ENCODE measurements at regions not wholly inside any gene's neighbourhood (a gene's known extent, or its start where the extent isn't known, plus 50 kb on each side); places are given as distances from the start of the nearest gene placed in this dataset.
A peak's percentile ranks its signal among the peaks of the same experiment; 100 is the strongest.

- WGBS (ENCODE audit: insufficient coverage): no CpG with 5 or more reads among the region's 3 CpGs
- Histone ChIP-seq H3K9me3 (ENCODE audit: control insufficient read depth, insufficient read depth, low read length) (no peaks in the 10 kb centered on the region), H3K27me3 (ENCODE audit: control insufficient read depth, insufficient read depth, low read length) (no peaks in the 10 kb centered on the region), H3K36me3 (ENCODE audit: control insufficient read depth, insufficient read depth, low read length) (no peaks in the 10 kb centered on the region), H3K4me3 (ENCODE audit: low read depth, low read length) (no peak overlapping the region), H3K27ac (ENCODE audit: low read depth, low read length) (no peak overlapping the region), H3K4me1 (ENCODE audit: control insufficient read depth, insufficient read depth, low read length) (no peaks in the 10 kb centered on the region)
- DNase-seq (ENCODE audit: low read depth in 4 of 6, low spot score in 6 of 6): no peak
These were observed 86.4 kb upstream of the RIPOR2 start for GRCh38 chr6:25022140-25022553.

DNA sequence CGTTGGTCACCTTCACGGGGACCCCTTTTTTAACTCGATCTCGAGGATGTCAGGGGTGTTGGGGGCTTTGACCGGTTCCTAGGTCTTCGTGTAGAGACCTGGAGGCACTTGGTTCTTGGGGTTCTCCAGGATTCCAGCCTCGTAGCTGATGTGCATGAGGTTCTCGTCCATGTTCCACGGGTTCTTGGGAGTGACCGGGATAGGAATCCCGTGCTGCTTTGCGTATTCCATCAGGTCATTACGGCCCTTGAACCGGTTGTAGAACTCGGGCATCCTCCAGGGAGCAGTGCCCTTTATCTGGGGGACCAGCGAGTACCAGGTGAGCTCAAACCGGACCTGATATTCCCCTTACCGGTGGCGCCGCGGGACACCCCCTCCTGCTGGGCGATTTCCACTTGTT is 88.0 kb upstream of the RIPOR2 start:
- H3K4me3 ChIP-seq (ENCODE audit: low read depth, low read length): no peak overlapping the region
- no peak overlapping the region for H3K27ac ChIP-seq (ENCODE audit: low read depth, low read length)
- no peaks in the 10 kb centered on the region for H3K27me3 ChIP-seq (ENCODE audit: control insufficient read depth, insufficient read depth, low read length)
- no peaks in the 10 kb centered on the region for H3K36me3 ChIP-seq (ENCODE audit: control insufficient read depth, insufficient read depth, low read length)
- 98% methylated on average over 22 of the region's 22 CpGs for WGBS (ENCODE audit: insufficient coverage)
- DNase-seq (ENCODE audit: low read depth in 4 of 6, low spot score in 6 of 6): no peak
- H3K9me3 ChIP-seq (ENCODE audit: control insufficient read depth, insufficient read depth, low read length): no peaks in the 10 kb centered on the region
- H3K4me1 ChIP-seq (ENCODE audit: control insufficient read depth, insufficient read depth, low read length): no peaks in the 10 kb centered on the region

DNA sequence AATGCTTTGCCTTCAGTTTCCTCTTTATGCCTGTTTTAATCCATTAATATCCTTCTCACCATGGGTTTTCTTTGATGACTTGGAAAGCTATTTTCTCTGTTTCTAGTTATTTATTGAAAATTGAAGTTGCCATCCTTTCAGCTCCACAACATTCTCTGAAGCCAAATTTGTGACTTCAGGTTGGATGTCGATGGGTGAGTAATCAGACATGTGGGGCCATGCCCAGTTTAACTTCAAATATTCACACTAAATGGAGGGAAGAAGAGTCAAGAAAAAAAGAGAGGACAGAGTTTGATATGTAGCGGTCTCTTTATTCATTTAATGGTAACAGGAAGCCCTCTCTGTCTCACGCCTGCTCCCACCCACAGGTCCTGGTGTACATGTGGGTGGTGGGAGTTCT is 89.1 kb upstream of the RIPOR2 start:
- Histone ChIP-seq H3K36me3 (ENCODE audit: control insufficient read depth, insufficient read depth, low read length) (no peaks in the 10 kb centered on the region), H3K27me3 (ENCODE audit: control insufficient read depth, insufficient read depth, low read length) (no peaks in the 10 kb centered on the region), H3K27ac (ENCODE audit: low read depth, low read length) (no peak overlapping the region), H3K4me1 (ENCODE audit: control insufficient read depth, insufficient read depth, low read length) (no peaks in the 10 kb centered on the region), H3K9me3 (ENCODE audit: control insufficient read depth, insufficient read depth, low read length) (no peaks in the 10 kb centered on the region), H3K4me3 (ENCODE audit: low read depth, low read length) (no peak overlapping the region)
- no CpG with 5 or more reads among the region's 3 CpGs for WGBS (ENCODE audit: insufficient coverage)
- DNase-seq (ENCODE audit: low read depth in 4 of 6, low spot score in 6 of 6): no peak

GRCh38 chr6:25025248-25025918 is 89.6 kb upstream of the RIPOR2 start:
- H3K36me3 ChIP-seq (ENCODE audit: control insufficient read depth, insufficient read depth, low read length): no peaks in the 10 kb centered on the region
- no peak overlapping the region for H3K27ac ChIP-seq (ENCODE audit: low read depth, low read length)
- no CpG with 5 or more reads among the region's 4 CpGs for WGBS (ENCODE audit: insufficient coverage)
- H3K4me1 ChIP-seq (ENCODE audit: control insufficient read depth, insufficient read depth, low read length): no peaks in the 10 kb centered on the region
- H3K27me3 ChIP-seq (ENCODE audit: control insufficient read depth, insufficient read depth, low read length): no peaks in the 10 kb centered on the region
- H3K4me3 ChIP-seq (ENCODE audit: low read depth, low read length): no peak overlapping the region
- no peak for DNase-seq (ENCODE audit: low read depth in 4 of 6, low spot score in 6 of 6)
- no peaks in the 10 kb centered on the region for H3K9me3 ChIP-seq (ENCODE audit: control insufficient read depth, insufficient read depth, low read length)

DNA sequence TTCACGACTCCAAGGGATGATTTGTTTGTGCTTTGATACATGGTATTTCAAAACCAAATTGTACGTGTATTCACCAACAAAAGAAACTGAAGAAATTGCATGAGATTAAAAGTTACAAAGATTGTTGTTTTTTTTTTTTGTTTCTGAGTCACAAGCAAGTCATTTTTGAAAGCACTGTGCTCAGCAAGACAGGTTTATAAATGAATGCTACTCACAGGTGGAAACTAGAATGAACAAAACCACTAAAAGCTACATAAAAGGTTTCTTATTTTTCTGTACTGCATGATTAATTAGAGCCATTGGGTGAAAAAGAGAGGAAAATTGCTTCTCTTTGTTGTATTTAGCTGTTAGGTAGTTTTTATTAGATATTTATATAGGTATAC is 90.2 kb upstream of the RIPOR2 start:
- WGBS (ENCODE audit: insufficient coverage): 60% methylated on average over 1 of the region's 2 CpGs
- no peak for DNase-seq (ENCODE audit: low read depth in 4 of 6, low spot score in 6 of 6)
- no peaks in the 10 kb centered on the region for H3K4me1 ChIP-seq (ENCODE audit: control insufficient read depth, insufficient read depth, low read length)
- no peaks in the 10 kb centered on the region for H3K9me3 ChIP-seq (ENCODE audit: control insufficient read depth, insufficient read depth, low read length)
- no peaks in the 10 kb centered on the region for H3K27me3 ChIP-seq (ENCODE audit: control insufficient read depth, insufficient read depth, low read length)
- no peak overlapping the region for H3K27ac ChIP-seq (ENCODE audit: low read depth, low read length)
- no peaks in the 10 kb centered on the region for H3K36me3 ChIP-seq (ENCODE audit: control insufficient read depth, insufficient read depth, low read length)
- no peak overlapping the region for H3K4me3 ChIP-seq (ENCODE audit: low read depth, low read length)

GRCh38 chr6:25026723-25027122 is 91.0 kb upstream of the RIPOR2 start:
- H3K27me3 ChIP-seq (ENCODE audit: control insufficient read depth, insufficient read depth, low read length): no peaks in the 10 kb centered on the region
- no peak overlapping the region for H3K27ac ChIP-seq (ENCODE audit: low read depth, low read length)
- no peaks in the 10 kb centered on the region for H3K4me1 ChIP-seq (ENCODE audit: control insufficient read depth, insufficient read depth, low read length)
- no peak overlapping the region for H3K4me3 ChIP-seq (ENCODE audit: low read depth, low read length)
- H3K9me3 ChIP-seq (ENCODE audit: control insufficient read depth, insufficient read depth, low read length): no peaks in the 10 kb centered on the region
- WGBS (ENCODE audit: insufficient coverage): 57% methylated on average over 1 of the region's 2 CpGs
- no peak for DNase-seq (ENCODE audit: low read depth in 4 of 6, low spot score in 6 of 6)
- H3K36me3 ChIP-seq (ENCODE audit: control insufficient read depth, insufficient read depth, low read length): no peaks in the 10 kb centered on the region

- WGBS (ENCODE audit: insufficient coverage): 77% methylated on average over 31 of the region's 31 CpGs
- no peak overlapping the region for H3K4me3 ChIP-seq (ENCODE audit: low read depth, low read length)
- no peaks in the 10 kb centered on the region for H3K36me3 ChIP-seq (ENCODE audit: control insufficient read depth, insufficient read depth, low read length)
- no peak for DNase-seq (ENCODE audit: low read depth in 4 of 6, low spot score in 6 of 6)
- H3K27me3 ChIP-seq (ENCODE audit: control insufficient read depth, insufficient read depth, low read length): no peaks in the 10 kb centered on the region
- no peaks in the 10 kb centered on the region for H3K9me3 ChIP-seq (ENCODE audit: control insufficient read depth, insufficient read depth, low read length)
- H3K27ac ChIP-seq (ENCODE audit: low read depth, low read length): no peak overlapping the region
- H3K4me1 ChIP-seq (ENCODE audit: control insufficient read depth, insufficient read depth, low read length): no peaks in the 10 kb centered on the region
These were observed 91.6 kb upstream of the RIPOR2 start for GRCh38 chr6:25027221-25027916.

GRCh38 chr6:25028328-25028727 is 92.6 kb upstream of the RIPOR2 start:
- Histone ChIP-seq H3K4me1 (ENCODE audit: control insufficient read depth, insufficient read depth, low read length) (no peaks in the 10 kb centered on the region), H3K36me3 (ENCODE audit: control insufficient read depth, insufficient read depth, low read length) (no peaks in the 10 kb centered on the region), H3K27me3 (ENCODE audit: control insufficient read depth, insufficient read depth, low read length) (no peaks in the 10 kb centered on the region), H3K27ac (ENCODE audit: low read depth, low read length) (no peak overlapping the region), H3K4me3 (ENCODE audit: low read depth, low read length) (no peak overlapping the region), H3K9me3 (ENCODE audit: control insufficient read depth, insufficient read depth, low read length) (no peaks in the 10 kb centered on the region)
- 89% methylated on average over 1 of the region's 1 CpG for WGBS (ENCODE audit: insufficient coverage)
- DNase-seq (ENCODE audit: low read depth in 4 of 6, low spot score in 6 of 6): no peak

DNA sequence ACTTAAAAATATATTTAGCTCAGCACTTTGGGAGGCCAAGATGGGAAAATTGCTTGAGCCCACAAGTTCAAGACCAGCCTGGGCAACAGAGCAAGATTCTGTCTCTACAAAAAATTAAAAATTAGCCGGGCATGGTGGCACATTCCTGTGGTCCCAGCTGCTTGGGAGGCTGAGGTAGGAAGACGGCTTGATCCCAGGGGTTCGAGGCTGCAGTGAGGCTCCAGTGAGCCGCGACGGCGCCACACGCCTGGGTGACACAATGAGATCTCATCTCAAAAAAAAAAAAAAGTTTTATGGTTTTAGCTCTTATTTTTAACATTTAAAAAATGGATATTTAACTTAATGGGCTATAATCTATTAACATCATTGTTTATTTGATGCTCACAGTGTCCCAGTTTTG is 97.2 kb upstream of the RIPOR2 start:
- H3K4me1 ChIP-seq (ENCODE audit: control insufficient read depth, insufficient read depth, low read length): peaks cover 4% of the 10 kb centered on the region
- 100% methylated on average over 1 of the region's 8 CpGs for WGBS (ENCODE audit: insufficient coverage)
- DNase-seq (ENCODE audit: low read depth in 4 of 6, low spot score in 6 of 6): no peak

GRCh38 chr6:25034431-25034921 is 98.7 kb upstream of the RIPOR2 start:
- Histone ChIP-seq H3K9me3 (ENCODE audit: control insufficient read depth, insufficient read depth, low read length) (peaks cover 3% of the 10 kb centered on the region), H3K27ac (ENCODE audit: low read depth, low read length) (no peak overlapping the region)

More for the DNA sequence above, 97.2 kb upstream of the RIPOR2 start:
- Histone ChIP-seq H3K4me3 (ENCODE audit: low read depth, low read length) (no peak overlapping the region), H3K9me3 (ENCODE audit: control insufficient read depth, insufficient read depth, low read length) (no peaks in the 10 kb centered on the region), H3K27me3 (ENCODE audit: control insufficient read depth, insufficient read depth, low read length) (no peaks in the 10 kb centered on the region), H3K36me3 (ENCODE audit: control insufficient read depth, insufficient read depth, low read length) (no peaks in the 10 kb centered on the region), H3K27ac (ENCODE audit: low read depth, low read length) (no peak overlapping the region)

More at GRCh38 chr6:25034431-25034921, 98.7 kb upstream of the RIPOR2 start:
- no peaks in the 10 kb centered on the region for H3K27me3 ChIP-seq (ENCODE audit: control insufficient read depth, insufficient read depth, low read length)
- peaks cover 4% of the 10 kb centered on the region for H3K4me1 ChIP-seq (ENCODE audit: control insufficient read depth, insufficient read depth, low read length)
- peak in 1 of 6 donors; percentile 68 for DNase-seq (ENCODE audit: low read depth in 4 of 6, low spot score in 6 of 6)
- 33% methylated on average over 1 of the region's 3 CpGs for WGBS (ENCODE audit: insufficient coverage)
- H3K4me3 ChIP-seq (ENCODE audit: low read depth, low read length): no peak overlapping the region
- no peaks in the 10 kb centered on the region for H3K36me3 ChIP-seq (ENCODE audit: control insufficient read depth, insufficient read depth, low read length)
